ENCODE measurements at regions not wholly inside any gene's neighbourhood (a gene's known extent, or its start where the extent isn't known, plus 50 kb on each side); places are given as distances from the start of the nearest gene placed in this dataset.

- H3K27ac Mint-ChIP-seq: no peak overlapping the region
- no peaks in the 10 kb centered on the region for H3K36me3 Mint-ChIP-seq (ENCODE audit: low read depth)
- ATAC-seq: no peak
- DNase-seq: no peak
- H3K9me3 Mint-ChIP-seq: no peaks in the 10 kb centered on the region
- no peak overlapping the region for H3K4me3 Mint-ChIP-seq
- H3K4me1 Mint-ChIP-seq: peaks cover under 1% of the 10 kb centered on the region
- no peaks in the 10 kb centered on the region for H3K27me3 Mint-ChIP-seq
Observed at GRCh38 chr2:222806526-222807137, 54.2 kb upstream of the ACSL3 start.

GRCh38 chr2:222807431-222807830 lies 53.4 kb upstream of the ACSL3 start:
- H3K27me3 Mint-ChIP-seq: peaks cover 4% of the 10 kb centered on the region
- no peaks in the 10 kb centered on the region for H3K9me3 Mint-ChIP-seq
- no peak overlapping the region for H3K27ac Mint-ChIP-seq

GRCh38 chr2:222809582-222809981 lies 51.3 kb upstream of the ACSL3 start:
- Mint-ChIP-seq H3K4me3 (no peak overlapping the region), H3K27ac (no peak overlapping the region), H3K36me3 (ENCODE audit: low read depth) (no peaks in the 10 kb centered on the region), H3K9me3 (no peaks in the 10 kb centered on the region), H3K4me1 (peaks cover 23% of the 10 kb centered on the region), H3K27me3 (peaks cover 4% of the 10 kb centered on the region)
- ATAC-seq (no peak), DNase-seq (no peak)

More at GRCh38 chr2:222807431-222807830, 53.4 kb upstream of the ACSL3 start:
- no peak overlapping the region for H3K4me3 Mint-ChIP-seq
- ATAC-seq: no peak
- DNase-seq: no peak
- H3K4me1 Mint-ChIP-seq: peaks cover 6% of the 10 kb centered on the region
- H3K36me3 Mint-ChIP-seq (ENCODE audit: low read depth): no peaks in the 10 kb centered on the region

GRCh38 chr2:222810044-222810443 lies 50.8 kb upstream of the ACSL3 start:
- Mint-ChIP-seq H3K36me3 (ENCODE audit: low read depth) (no peaks in the 10 kb centered on the region), H3K9me3 (no peaks in the 10 kb centered on the region), H3K27ac (no peak overlapping the region), H3K4me3 (no peak overlapping the region), H3K4me1 (peaks cover 23% of the 10 kb centered on the region), H3K27me3 (peaks cover 4% of the 10 kb centered on the region)
- DNase-seq (no peak), ATAC-seq (no peak)
